ENCODE measurements at regions not wholly inside any gene's neighbourhood (a gene's known extent, or its start where the extent isn't known, plus 50 kb on each side); places are given as distances from the start of the nearest gene placed in this dataset.

GRCh38 chr3:43948013-43948412 is 257.3 kb downstream of the ABHD5 start:
- Histone ChIP-seq H3K27ac (ENCODE audit: insufficient read length, low read depth, low read length) (no peak overlapping the region), H3K56ac (ENCODE audit: insufficient read length, low read depth, low read length) (no peak overlapping the region), H3T11ph (ENCODE audit: low read length) (no peak overlapping the region), H2AK5ac (ENCODE audit: insufficient read length, low read length) (no peak overlapping the region), H2BK12ac (ENCODE audit: insufficient read length, low read depth, low read length) (no peak overlapping the region), H4K5ac (ENCODE audit: insufficient read length, low read depth, low read length) (no peak overlapping the region), H3K79me2 (ENCODE audit: insufficient read depth, low read length) (no peaks in the 10 kb centered on the region), H3K79me1 (ENCODE audit: insufficient read depth, low read depth, low read length, poor library complexity, severe bottlenecking) (no peaks in the 10 kb centered on the region), H3K4me2 (ENCODE audit: insufficient read depth, insufficient read length, low read length) (no peak overlapping the region), H2BK20ac (ENCODE audit: low read depth, low read length, poor library complexity, severe bottlenecking) (no peak overlapping the region), H4K8ac (replicated peaks; ENCODE audit: insufficient read length, low read depth, low read length) (no peak overlapping the region), H3K23me2 (ENCODE audit: insufficient read length, low read depth, low read length, poor library complexity, severe bottlenecking) (no peaks in the 10 kb centered on the region), H3K27me3 (ENCODE audit: insufficient read depth, low read length) (no peaks in the 10 kb centered on the region), H3K4me1 (ENCODE audit: insufficient read depth, low read length) (no peaks in the 10 kb centered on the region), H2BK5ac (ENCODE audit: insufficient read length, low read length) (no peak overlapping the region), H2AFZ (ENCODE audit: low read length) (no peak overlapping the region), H3K23ac (ENCODE audit: insufficient read length, low read depth, low read length) (no peak overlapping the region), H2BK120ac (ENCODE audit: low read depth, low read length, poor library complexity, severe bottlenecking) (no peak overlapping the region), H4K20me1 (ENCODE audit: control insufficient read depth, insufficient read depth, insufficient read length) (no peaks in the 10 kb centered on the region), H3K14ac (ENCODE audit: insufficient read depth, low read length) (no peak overlapping the region), H3K9ac (ENCODE audit: extremely low read depth, insufficient read length, low read length) (no peak overlapping the region), H4K91ac (ENCODE audit: insufficient read length, low read depth, low read length) (no peak overlapping the region), H2BK15ac (ENCODE audit: low read depth, low read length) (no peak overlapping the region), H3K18ac (ENCODE audit: insufficient read length, low read depth, low read length) (no peak overlapping the region), H3K9me3 (ENCODE audit: control insufficient read depth, low read depth, low read length) (no peaks in the 10 kb centered on the region), H3K4ac (ENCODE audit: low read depth, low read length) (no peak overlapping the region)
- peaks cover 10% of the 10 kb centered on the region for H3K27me3 Mint-ChIP-seq (ENCODE audit: low read depth)
- no peak overlapping the region for H3K27ac Mint-ChIP-seq
- no peak overlapping the region for H3K4me3 Mint-ChIP-seq
- H3K9me3 Mint-ChIP-seq = peaks cover 15 to 22% of the 10 kb centered on the region in 2 experiments; a peak in 4 of 5 replicates
- peaks cover 0 to 8% of the 10 kb centered on the region in 2 experiments for H3K4me1 Mint-ChIP-seq
- DNase-seq = no peak
- no peak for TF ChIP-seq CTCF (conservative IDR thresholded peaks at IDR 0.05)
- no CpG with 5 or more reads among the region's 5 CpGs for WGBS (ENCODE audit: extremely low coverage, insufficient read length, low lambda C conversion rate)
- H3K36me3 Mint-ChIP-seq (ENCODE audit: insufficient read depth in 1 of 3, low read depth in 3 of 3) = peaks cover 0 to 16% (median 2%) of the 10 kb centered on the region in 3 experiments; a peak in 3 of 7 replicates

Measured in H9 (cell line).